HEK293 (cell line): ENCODE measurements at regions not wholly inside any gene's neighbourhood (a gene's known extent, or its start where the extent isn't known, plus 50 kb on each side); places are given as distances from the start of the nearest gene placed in this dataset.

Experiments used
- CTCF ChIA-PET: fragments of 350-600 bp; formaldehyde crosslinking; extraction: SDS; loops from one replicate; lab custom pipeline; 2021; ENCODE audit warnings: antibody characterized with exemption; lab: Yijun Ruan, JAX
- POLR2A ChIA-PET: fragments of 300-600 bp; formaldehyde crosslinking; extraction: SDS; loops from one replicate; lab custom pipeline; 2020; ENCODE audit warnings: antibody characterized with exemption, inconsistent platforms; lab: Yijun Ruan, JAX
- H3K27ac ChIP-seq: fragments of 200-500 bp; sonication (Bioruptor generic); 2 replicates; pipeline ENCODE4 v1.5.1; 2014; ENCODE audit warnings: low read depth, low read length, control low read depth, inconsistent platforms; ENCODE audit errors: extremely low read depth
- H3K36me3 ChIP-seq, 2 experiments: fragments of 200-500 bp in 1 of 2; sonication (Bioruptor generic) in 1 of 2; 1 replicate in 1 of 2; 2 replicates in 1 of 2; pipeline ENCODE4 v1.5.1; 2014 to 2017; ENCODE audit warnings: inconsistent platforms in 2 of 2, low read length in 2 of 2; ENCODE audit not compliant: control insufficient read depth in 2 of 2, insufficient read depth in 1 of 2
- H3K4me1 ChIP-seq: fragments of 200-500 bp; sonication (Bioruptor generic); 2 replicates; pipeline ENCODE4 v1.5.1; 2014; ENCODE audit warnings: mild to moderate bottlenecking, low read length, inconsistent platforms; ENCODE audit not compliant: control insufficient read depth, insufficient read depth
- H3K4me3 ChIP-seq: 2 replicates; pipeline ENCODE4 v1.5.1; 2011; ENCODE audit warnings: low read depth, mild to moderate bottlenecking, control low read depth, low read length, moderate library complexity
- H3K9me3 ChIP-seq: fragments of 200-500 bp; sonication (Bioruptor generic); 2 replicates; pipeline ENCODE4 v1.5.1; 2014; ENCODE audit warnings: low read depth, low read length, inconsistent platforms; ENCODE audit not compliant: control insufficient read depth, insufficient read depth
- BCL6B ChIP-seq: fragments of 450-650 bp; formaldehyde crosslinking; IDR thresholded peaks from 2 replicates; pipeline ENCODE4 v1.5.1; 2017; ENCODE audit warnings: missing biosample characterization, missing genetic modification characterization
- EGR2 ChIP-seq: fragments of 450-650 bp; formaldehyde crosslinking; IDR thresholded peaks from 2 replicates; pipeline ENCODE4 v1.5.1; 2016; ENCODE audit warnings: low read depth, missing biosample characterization, missing genetic modification characterization
- FEZF1 ChIP-seq: fragments of 450-650 bp; formaldehyde crosslinking; IDR thresholded peaks from 2 replicates; pipeline ENCODE4 v1.5.1; 2016; ENCODE audit warnings: missing biosample characterization, missing genetic modification characterization
- KLF16 ChIP-seq: fragments of 450-650 bp; formaldehyde crosslinking; IDR thresholded peaks from 2 replicates; pipeline ENCODE4 v1.5.1; 2017; ENCODE audit warnings: missing biosample characterization, missing genetic modification characterization
- KLF8 ChIP-seq: fragments of 450-650 bp; formaldehyde crosslinking; IDR thresholded peaks from 2 replicates; pipeline ENCODE4 v1.5.1; 2016; ENCODE audit warnings: missing biosample characterization, missing genetic modification characterization
- ZBTB49 ChIP-seq: fragments of 450-650 bp; formaldehyde crosslinking; IDR thresholded peaks from 2 replicates; pipeline ENCODE4 v1.5.1; 2016; ENCODE audit warnings: missing biosample characterization, missing genetic modification characterization, low read depth
- ZNF114 ChIP-seq: fragments of 450-650 bp; formaldehyde crosslinking; IDR thresholded peaks from 2 replicates; pipeline ENCODE4 v1.5.0; 2017; ENCODE audit warnings: missing biosample characterization, missing genetic modification characterization
- ZNF174 ChIP-seq: fragments of 450-650 bp; formaldehyde crosslinking; IDR thresholded peaks from 2 replicates; pipeline ENCODE4 v1.5.0; 2017; ENCODE audit warnings: missing biosample characterization, mild to moderate bottlenecking, missing genetic modification characterization
- ZNF248 ChIP-seq: fragments of 450-650 bp; formaldehyde crosslinking; IDR thresholded peaks from 2 replicates; pipeline ENCODE4 v1.5.1; 2017; ENCODE audit warnings: missing biosample characterization, missing genetic modification characterization
- ZNF292 ChIP-seq: fragments of 450-650 bp; formaldehyde crosslinking; IDR thresholded peaks from 2 replicates; pipeline ENCODE4 v1.5.1; 2016; ENCODE audit warnings: low read depth, missing biosample characterization, missing genetic modification characterization, borderline replicate concordance
- ZNF311 ChIP-seq: fragments of 450-650 bp; formaldehyde crosslinking; IDR thresholded peaks from 2 replicates; pipeline ENCODE4 v1.5.1; 2017; ENCODE audit warnings: missing biosample characterization, missing genetic modification characterization, borderline replicate concordance
- ZNF48 ChIP-seq: fragments of 450-650 bp; formaldehyde crosslinking; IDR thresholded peaks from 2 replicates; pipeline ENCODE4 v1.5.1; 2016; ENCODE audit warnings: missing biosample characterization, missing genetic modification characterization
- ZNF626 ChIP-seq: fragments of 450-650 bp; sonication (Bioruptor Pico); formaldehyde crosslinking; IDR thresholded peaks from 2 replicates; pipeline ENCODE4 v1.5.1; 2018; ENCODE audit warnings: missing biosample characterization, missing genetic modification characterization, inconsistent platforms
- ZNF747 ChIP-seq: fragments of 450-650 bp; formaldehyde crosslinking; IDR thresholded peaks from 2 replicates; pipeline ENCODE4 v1.5.1; 2016; ENCODE audit warnings: missing biosample characterization, missing genetic modification characterization
- ZNF791 ChIP-seq: fragments of 450-650 bp; formaldehyde crosslinking; IDR thresholded peaks from 2 replicates; pipeline ENCODE4 v1.5.1; 2016; ENCODE audit warnings: missing biosample characterization, missing genetic modification characterization
- ZNF830 ChIP-seq: fragments of 450-650 bp; IDR thresholded peaks from 2 replicates; pipeline ENCODE4 v1.5.0; 2018; ENCODE audit warnings: missing biosample characterization, missing genetic modification characterization, low read depth, mild to moderate bottlenecking, moderate library complexity
- TF ChIP-seq, protein P1 (sequence below): fragments of 450-650 bp; formaldehyde crosslinking; IDR thresholded peaks from 2 replicates; pipeline ENCODE4 v1.5.1; 2016; ENCODE audit warnings: missing biosample characterization, missing genetic modification characterization
- TF ChIP-seq, protein P2 (sequence below): fragments of 450-650 bp; IDR thresholded peaks from 2 replicates; pipeline ENCODE4 v1.5.1; 2018; ENCODE audit warnings: missing biosample characterization, mild to moderate bottlenecking, missing genetic modification characterization
- TF ChIP-seq, protein P3 (sequence below): fragments of 450-650 bp; formaldehyde crosslinking; conservative IDR thresholded peaks from 2 replicates; pipeline ENCODE4 v1.5.1; 2016; ENCODE audit warnings: low read depth, missing biosample characterization, missing genetic modification characterization

- Histone ChIP-seq H3K9me3 (no peaks in the 10 kb centered on the region), H3K4me3 (no peak overlapping the region), H3K36me3 (no peaks in the 10 kb centered on the region), H3K27ac (no peak overlapping the region), H3K4me1 (peaks cover 17% of the 10 kb centered on the region)
- CTCF ChIA-PET, result no interaction called here
- POLR2A ChIA-PET, result no interaction called here
- no peak for TF ChIP-seq ZNF174
- TF ChIP-seq ZNF311 (tag by site-specific recombination), result no peak
- no peak for TF ChIP-seq ZNF626
- TF ChIP-seq ZBTB49 (tag by site-specific recombination), result no peak
- TF ChIP-seq KLF16, result no peak
- TF ChIP-seq, protein P1, sequence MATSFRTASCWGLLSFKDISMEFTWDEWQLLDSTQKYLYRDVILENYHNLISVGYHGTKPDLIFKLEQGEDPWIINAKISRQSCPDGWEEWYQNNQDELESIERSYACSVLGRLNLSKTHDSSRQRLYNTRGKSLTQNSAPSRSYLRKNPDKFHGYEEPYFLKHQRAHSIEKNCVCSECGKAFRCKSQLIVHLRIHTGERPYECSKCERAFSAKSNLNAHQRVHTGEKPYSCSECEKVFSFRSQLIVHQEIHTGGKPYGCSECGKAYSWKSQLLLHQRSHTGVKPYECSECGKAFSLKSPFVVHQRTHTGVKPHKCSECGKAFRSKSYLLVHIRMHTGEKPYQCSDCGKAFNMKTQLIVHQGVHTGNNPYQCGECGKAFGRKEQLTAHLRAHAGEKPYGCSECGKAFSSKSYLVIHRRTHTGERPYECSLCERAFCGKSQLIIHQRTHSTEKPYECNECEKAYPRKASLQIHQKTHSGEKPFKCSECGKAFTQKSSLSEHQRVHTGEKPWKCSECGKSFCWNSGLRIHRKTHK, result no peak
- no peak for TF ChIP-seq EGR2 (tag by site-specific recombination)
- TF ChIP-seq BCL6B (tag by site-specific recombination), result no peak
- no peak for TF ChIP-seq ZNF114 (tag by site-specific recombination)
- TF ChIP-seq, protein P2, sequence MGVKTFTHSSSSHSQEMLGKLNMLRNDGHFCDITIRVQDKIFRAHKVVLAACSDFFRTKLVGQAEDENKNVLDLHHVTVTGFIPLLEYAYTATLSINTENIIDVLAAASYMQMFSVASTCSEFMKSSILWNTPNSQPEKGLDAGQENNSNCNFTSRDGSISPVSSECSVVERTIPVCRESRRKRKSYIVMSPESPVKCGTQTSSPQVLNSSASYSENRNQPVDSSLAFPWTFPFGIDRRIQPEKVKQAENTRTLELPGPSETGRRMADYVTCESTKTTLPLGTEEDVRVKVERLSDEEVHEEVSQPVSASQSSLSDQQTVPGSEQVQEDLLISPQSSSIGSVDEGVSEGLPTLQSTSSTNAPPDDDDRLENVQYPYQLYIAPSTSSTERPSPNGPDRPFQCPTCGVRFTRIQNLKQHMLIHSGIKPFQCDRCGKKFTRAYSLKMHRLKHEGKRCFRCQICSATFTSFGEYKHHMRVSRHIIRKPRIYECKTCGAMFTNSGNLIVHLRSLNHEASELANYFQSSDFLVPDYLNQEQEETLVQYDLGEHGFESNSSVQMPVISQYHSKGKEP, result no peak
- TF ChIP-seq ZNF830, result no peak
- TF ChIP-seq ZNF48 (tag by site-specific recombination), result no peak
- TF ChIP-seq, protein P3, sequence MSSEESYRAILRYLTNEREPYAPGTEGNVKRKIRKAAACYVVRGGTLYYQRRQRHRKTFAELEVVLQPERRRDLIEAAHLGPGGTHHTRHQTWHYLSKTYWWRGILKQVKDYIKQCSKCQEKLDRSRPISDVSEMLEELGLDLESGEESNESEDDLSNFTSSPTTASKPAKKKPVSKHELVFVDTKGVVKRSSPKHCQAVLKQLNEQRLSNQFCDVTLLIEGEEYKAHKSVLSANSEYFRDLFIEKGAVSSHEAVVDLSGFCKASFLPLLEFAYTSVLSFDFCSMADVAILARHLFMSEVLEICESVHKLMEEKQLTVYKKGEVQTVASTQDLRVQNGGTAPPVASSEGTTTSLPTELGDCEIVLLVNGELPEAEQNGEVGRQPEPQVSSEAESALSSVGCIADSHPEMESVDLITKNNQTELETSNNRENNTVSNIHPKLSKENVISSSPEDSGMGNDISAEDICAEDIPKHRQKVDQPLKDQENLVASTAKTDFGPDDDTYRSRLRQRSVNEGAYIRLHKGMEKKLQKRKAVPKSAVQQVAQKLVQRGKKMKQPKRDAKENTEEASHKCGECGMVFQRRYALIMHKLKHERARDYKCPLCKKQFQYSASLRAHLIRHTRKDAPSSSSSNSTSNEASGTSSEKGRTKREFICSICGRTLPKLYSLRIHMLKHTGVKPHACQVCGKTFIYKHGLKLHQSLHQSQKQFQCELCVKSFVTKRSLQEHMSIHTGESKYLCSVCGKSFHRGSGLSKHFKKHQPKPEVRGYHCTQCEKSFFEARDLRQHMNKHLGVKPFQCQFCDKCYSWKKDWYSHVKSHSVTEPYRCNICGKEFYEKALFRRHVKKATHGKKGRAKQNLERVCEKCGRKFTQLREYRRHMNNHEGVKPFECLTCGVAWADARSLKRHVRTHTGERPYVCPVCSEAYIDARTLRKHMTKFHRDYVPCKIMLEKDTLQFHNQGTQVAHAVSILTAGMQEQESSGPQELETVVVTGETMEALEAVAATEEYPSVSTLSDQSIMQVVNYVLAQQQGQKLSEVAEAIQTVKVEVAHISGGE, result no peak
Measured at GRCh38 chr10:60517805-60518204, 128.1 kb upstream of the ANK3 start.

GRCh38 chr10:60513281-60513680 is 123.6 kb upstream of the ANK3 start:
- H3K27ac ChIP-seq, result no peak overlapping the region
- ChIA-PET POLR2A (no interaction called here), CTCF (interaction anchor here (0.5 kb wide), 1 partner anchor 657 kb away, joined by 3 read pairs; no protein-coding TSS in a partner anchor)
- no peaks in the 10 kb centered on the region for H3K36me3 ChIP-seq
- no peaks in the 10 kb centered on the region for H3K9me3 ChIP-seq
- no peak for TF ChIP-seq KLF8 (tag by site-specific recombination)
- no peak for TF ChIP-seq ZNF311 (tag by site-specific recombination)
- TF ChIP-seq ZNF791 (tag by site-specific recombination), result no peak
- TF ChIP-seq ZNF248, result no peak
- no peak for TF ChIP-seq FEZF1
- no peak for TF ChIP-seq ZNF747
- no peak for TF ChIP-seq ZNF292 (tag by site-specific recombination)
- no peak overlapping the region for H3K4me3 ChIP-seq
- H3K4me1 ChIP-seq, result no peaks in the 10 kb centered on the region; the same call in 1 of the 2 replicates
